Lower leg skin (tissue), 4 donors: ENCODE measurements at regions not wholly inside any gene's neighbourhood (a gene's known extent, or its start where the extent isn't known, plus 50 kb on each side); places are given as distances from the start of the nearest gene placed in this dataset.
"Not testable (repeated sequence)": the region's sequence is repeated elsewhere in the genome, so short reads cannot be mapped to it uniquely, and the experiment has no call there.

Experiments
- DNase-seq, 2 donors: peaks; one replicate each; pipeline ENCODE4 v3.0.0-alpha.2; 2019; ENCODE audit warnings: low spot score in 2 of 2
- H3K4me3 ChIP-seq: fragments of 200-600 bp; sonication (generic); 2 replicates; pipeline ENCODE4 v1.5.1; 2017; ENCODE audit warnings: mild to moderate bottlenecking, low read depth; ENCODE audit not compliant: poor library complexity, severe bottlenecking
- POLR2A ChIP-seq, 2 donors: fragments of 450-650 bp; IDR thresholded peaks; one replicate each; pipeline ENCODE4 v1.6.1; 2016 to 2017; ENCODE audit warnings: antibody characterized with exemption in 2 of 2, mild to moderate bottlenecking in 1 of 2, moderate library complexity in 1 of 2
- WGBS, 2 donors: methylation state at CpG; one replicate each; pipeline ENCODE4 v1.1.5; 2018; 5-methylcytosine and 5-hydroxymethylcytosine counted together
- intact Hi-C: fragments of 100-400 bp; cut with DNase I; formaldehyde crosslinking; loops from one replicate; pipeline ENCODE4 v1.15.0; 2023; ENCODE audit warnings: low total_unique reads
- TF ChIP-seq, protein P1 (sequence below), 3 donors: fragments of 450-650 bp; IDR thresholded peaks; one replicate each; pipeline ENCODE4 v1.5.1; 2016; ENCODE audit warnings: antibody characterized with exemption in 3 of 3, mild to moderate bottlenecking in 3 of 3, moderate library complexity in 2 of 3

GRCh38 chr2:107747964-107748583 lies 78.6 kb upstream of the RGPD4 start:
- TF ChIP-seq, protein P1, sequence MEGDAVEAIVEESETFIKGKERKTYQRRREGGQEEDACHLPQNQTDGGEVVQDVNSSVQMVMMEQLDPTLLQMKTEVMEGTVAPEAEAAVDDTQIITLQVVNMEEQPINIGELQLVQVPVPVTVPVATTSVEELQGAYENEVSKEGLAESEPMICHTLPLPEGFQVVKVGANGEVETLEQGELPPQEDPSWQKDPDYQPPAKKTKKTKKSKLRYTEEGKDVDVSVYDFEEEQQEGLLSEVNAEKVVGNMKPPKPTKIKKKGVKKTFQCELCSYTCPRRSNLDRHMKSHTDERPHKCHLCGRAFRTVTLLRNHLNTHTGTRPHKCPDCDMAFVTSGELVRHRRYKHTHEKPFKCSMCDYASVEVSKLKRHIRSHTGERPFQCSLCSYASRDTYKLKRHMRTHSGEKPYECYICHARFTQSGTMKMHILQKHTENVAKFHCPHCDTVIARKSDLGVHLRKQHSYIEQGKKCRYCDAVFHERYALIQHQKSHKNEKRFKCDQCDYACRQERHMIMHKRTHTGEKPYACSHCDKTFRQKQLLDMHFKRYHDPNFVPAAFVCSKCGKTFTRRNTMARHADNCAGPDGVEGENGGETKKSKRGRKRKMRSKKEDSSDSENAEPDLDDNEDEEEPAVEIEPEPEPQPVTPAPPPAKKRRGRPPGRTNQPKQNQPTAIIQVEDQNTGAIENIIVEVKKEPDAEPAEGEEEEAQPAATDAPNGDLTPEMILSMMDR (IDR thresholded peaks at IDR 0.05) = no peak
- TF ChIP-seq POLR2A (IDR thresholded peaks at IDR 0.05) = no peak
- intact Hi-C loops = no loop called here
- no peak for DNase-seq
- no peak overlapping the region for H3K4me3 ChIP-seq
- 93 to 94% methylated on average over 15 of the region's 15 CpGs for WGBS, 2 donors

DNA sequence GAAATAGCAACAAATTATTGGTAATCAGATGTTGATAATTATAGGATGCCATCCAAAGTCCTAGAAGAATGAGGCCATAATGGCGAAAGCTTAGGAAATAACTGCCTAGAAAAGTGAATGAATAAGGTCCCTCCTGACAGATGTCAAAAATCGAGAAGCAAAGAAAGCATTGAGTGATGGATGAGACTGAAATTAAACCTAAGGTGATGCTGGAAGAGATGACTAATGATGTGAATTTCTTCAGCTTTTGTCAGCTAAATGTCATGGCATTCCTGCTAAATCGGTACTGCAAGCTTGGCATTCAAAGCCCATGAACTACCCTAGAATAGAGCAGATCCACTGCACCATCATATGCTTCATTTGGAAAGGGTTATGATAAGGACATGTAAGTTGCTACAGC lies 74.8 kb upstream of the RGPD4 start:
- DNase-seq = no peak
- TF ChIP-seq POLR2A (IDR thresholded peaks at IDR 0.05) = no peak
- TF ChIP-seq, protein P1 (IDR thresholded peaks at IDR 0.05) = no peak
- 80 to 86% methylated on average over 3 of the region's 3 CpGs for WGBS, 2 donors
- intact Hi-C loops = no loop called here
- H3K4me3 ChIP-seq = no peak overlapping the region

DNA sequence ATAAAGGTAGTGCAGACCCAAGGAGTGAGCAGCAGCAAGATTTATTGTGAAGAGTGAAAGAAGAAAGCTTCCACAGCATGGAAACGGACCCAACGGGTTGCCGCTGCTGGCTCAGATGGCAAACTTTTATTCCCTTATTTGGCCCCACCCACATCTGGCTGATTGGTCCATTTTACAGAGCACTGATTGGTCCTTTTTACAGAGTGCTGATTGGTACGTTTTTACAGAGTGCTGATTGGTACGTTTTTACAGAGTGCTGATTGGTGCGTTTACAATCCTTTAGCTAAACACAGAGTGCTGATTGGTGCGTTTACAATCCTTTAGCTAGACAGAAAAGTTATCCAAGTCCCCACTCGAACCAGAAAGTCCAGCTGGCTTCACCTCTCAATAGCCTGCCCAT lies 72.9 kb upstream of the RGPD4 start:
- 85 to 88% methylated on average over 8 of the region's 8 CpGs for WGBS, 2 donors
- DNase-seq, intact Hi-C loops, H3K4me3 ChIP-seq: not testable (repeated sequence)

DNA sequence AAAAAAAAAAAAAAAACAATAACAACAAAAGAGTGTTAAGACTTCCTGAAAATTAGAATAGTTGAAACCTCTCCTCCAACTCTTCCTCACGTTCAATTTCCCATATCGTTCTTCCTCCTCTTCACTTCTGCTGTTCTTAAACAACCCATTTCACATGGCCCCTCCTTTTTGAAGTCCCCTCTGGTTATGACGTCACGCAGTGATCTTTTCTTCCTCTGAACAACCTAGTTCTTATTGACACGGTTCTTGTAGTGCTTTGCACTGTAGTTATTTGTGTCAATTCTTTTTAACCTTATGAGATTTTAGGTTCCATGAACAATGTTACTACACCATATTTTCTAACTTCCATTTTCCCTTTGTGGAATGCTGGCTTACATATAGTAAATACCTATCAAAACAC lies 69.5 kb upstream of the RGPD4 start:
- no peak for DNase-seq
- no peak for TF ChIP-seq POLR2A (IDR thresholded peaks at IDR 0.05)
- TF ChIP-seq, protein P1 (IDR thresholded peaks at IDR 0.05) = no peak
- WGBS, 2 donors = 85 to 88% methylated on average over 5 of the region's 5 CpGs
- H3K4me3 ChIP-seq = no peak overlapping the region
- intact Hi-C loops = no loop called here

GRCh38 chr2:107760620-107761364 lies 65.9 kb upstream of the RGPD4 start:
- H3K4me3 ChIP-seq = no peak overlapping the region

GRCh38 chr2:107772353-107772752 lies 54.3 kb upstream of the RGPD4 start:
- intact Hi-C loops = no loop called here
- no peak overlapping the region for H3K4me3 ChIP-seq
- peak in 1 of 2 donors; percentile 26 for DNase-seq
- WGBS, 2 donors = 39 to 41% methylated on average over 5 of the region's 5 CpGs
- TF ChIP-seq POLR2A (IDR thresholded peaks at IDR 0.05) = no peak
- TF ChIP-seq, protein P1 (IDR thresholded peaks at IDR 0.05) = no peak

More at GRCh38 chr2:107760620-107761364, 65.9 kb upstream of the RGPD4 start:
- intact Hi-C loops = no loop called here
- TF ChIP-seq POLR2A (IDR thresholded peaks at IDR 0.05) = no peak
- TF ChIP-seq, protein P1 (IDR thresholded peaks at IDR 0.05) = no peak
- DNase-seq = no peak
- WGBS, 2 donors = 90 to 92% methylated on average over 5 of the region's 5 CpGs
